Astrocyte (in vitro differentiated cells and primary cell): ENCODE measurements at regions not wholly inside any gene's neighbourhood (a gene's known extent, or its start where the extent isn't known, plus 50 kb on each side); places are given as distances from the start of the nearest gene placed in this dataset.

Experiments
- DNase-seq: peaks from one replicate; pipeline ENCODE4 v3.0.0-alpha.2; 2010; ENCODE audit warnings: low read depth
- FAIRE-seq: peaks from 2 replicates; lab custom pipeline; 2011; peaks lifted over from hg19 to GRCh38; lab: Jason Lieb, UNC
- H2AFZ ChIP-seq: 2 replicates; pipeline ENCODE4 v1.6.0; 2012; ENCODE audit warnings: low read depth, low read length, inconsistent platforms
- H3K27ac ChIP-seq: 2 replicates; pipeline ENCODE4 v1.5.1; 2011; ENCODE audit warnings: low read depth, low read length, inconsistent platforms
- H3K27me3 ChIP-seq: 2 replicates; pipeline ENCODE4 v1.6.0; 2011; ENCODE audit warnings: low read length, inconsistent platforms; ENCODE audit not compliant: insufficient read depth
- H3K36me3 ChIP-seq: 2 replicates; pipeline ENCODE4 v1.5.1; 2011; ENCODE audit warnings: low read length, inconsistent platforms; ENCODE audit not compliant: insufficient read depth
- H3K4me1 ChIP-seq: 2 replicates; pipeline ENCODE4 v1.5.1; 2011; ENCODE audit warnings: low read length, inconsistent platforms; ENCODE audit not compliant: insufficient read depth
- H3K4me2 ChIP-seq: 2 replicates; pipeline ENCODE4 v1.6.0; 2012; ENCODE audit warnings: low read length, inconsistent platforms
- H3K4me3 ChIP-seq: 2 replicates; pipeline ENCODE4 v1.5.1; 2011; ENCODE audit warnings: low read depth, mild to moderate bottlenecking, low read length, inconsistent platforms; ENCODE audit not compliant: insufficient read depth
- H3K79me2 ChIP-seq: 2 replicates; pipeline ENCODE4 v1.6.0; 2012; ENCODE audit warnings: mild to moderate bottlenecking, low read length, inconsistent platforms; ENCODE audit not compliant: insufficient read depth
- H3K9ac ChIP-seq: 2 replicates; pipeline ENCODE4 v1.6.0; 2012; ENCODE audit warnings: mild to moderate bottlenecking, low read length, inconsistent platforms
- H3K9me3 ChIP-seq: 2 replicates; pipeline ENCODE4 v1.5.1; 2012; ENCODE audit warnings: low read depth, mild to moderate bottlenecking, low read length, inconsistent platforms; ENCODE audit not compliant: insufficient read depth
- H4K20me1 ChIP-seq: 2 replicates; pipeline ENCODE4 v1.6.0; 2012; ENCODE audit warnings: low read length, inconsistent platforms; ENCODE audit not compliant: insufficient read depth
- H3K27ac Mint-ChIP-seq: one replicate; pipeline ENCODE4 v1.8.0; 2021; ENCODE audit warnings: mild to moderate bottlenecking, mixed read lengths; ENCODE audit not compliant: unreplicated experiment
- H3K27me3 Mint-ChIP-seq: one replicate; pipeline ENCODE4 v1.8.0; 2021; ENCODE audit warnings: low read depth, mixed read lengths; ENCODE audit not compliant: unreplicated experiment
- H3K36me3 Mint-ChIP-seq: one replicate; pipeline ENCODE4 v1.8.0; 2021; ENCODE audit warnings: low read depth, mixed read lengths; ENCODE audit not compliant: unreplicated experiment
- H3K4me1 Mint-ChIP-seq: one replicate; pipeline ENCODE4 v1.8.0; 2021; ENCODE audit warnings: low read depth, mixed read lengths; ENCODE audit not compliant: unreplicated experiment
- H3K4me3 Mint-ChIP-seq: one replicate; pipeline ENCODE4 v1.8.0; 2021; ENCODE audit warnings: mild to moderate bottlenecking, moderate library complexity, mixed read lengths; ENCODE audit not compliant: unreplicated experiment
- H3K9me3 Mint-ChIP-seq: one replicate; pipeline ENCODE4 v1.8.0; 2021; ENCODE audit warnings: mild to moderate bottlenecking, mixed read lengths; ENCODE audit not compliant: unreplicated experiment
- EZH2 ChIP-seq: IDR thresholded peaks from 2 replicates; pipeline ENCODE4 v1.6.1; 2012; ENCODE audit warnings: mild to moderate bottlenecking, low read length, inconsistent platforms; ENCODE audit not compliant: insufficient read depth
- TF ChIP-seq, protein P1 (sequence below): IDR thresholded peaks from 2 replicates; pipeline ENCODE4 v1.5.1; 2011; ENCODE audit warnings: low read depth, mild to moderate bottlenecking, inconsistent platforms, low read length, moderate library complexity; ENCODE audit not compliant: insufficient read depth

DNA sequence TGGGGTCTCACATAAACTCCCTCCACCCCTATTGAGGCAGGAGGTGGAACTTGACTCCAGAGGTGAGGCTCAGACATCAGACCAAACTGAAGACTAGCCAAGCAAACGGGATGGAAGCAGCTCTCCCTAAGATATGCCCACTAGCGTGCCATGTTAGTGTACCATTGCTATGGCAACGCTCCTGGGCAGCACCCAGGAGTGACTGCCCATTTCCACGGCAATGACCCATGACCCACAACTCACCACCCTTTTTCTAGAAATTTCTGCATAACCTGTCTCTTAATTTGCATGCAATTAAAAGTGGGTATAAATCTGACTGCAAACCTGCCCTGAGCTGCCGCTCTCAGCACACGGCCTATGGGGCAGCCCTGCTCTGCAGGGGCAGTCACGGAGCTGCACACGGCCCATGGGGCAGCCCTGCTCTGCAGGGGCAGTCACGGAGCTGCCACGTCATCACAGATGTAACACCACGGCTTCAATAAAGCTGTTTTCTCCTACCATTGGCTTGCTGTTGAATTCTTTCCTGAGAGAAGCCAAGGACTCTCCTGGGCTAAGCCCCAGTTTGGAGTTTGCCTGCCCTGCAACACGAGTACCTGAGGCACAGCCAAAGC, 164.3 kb downstream of the RBFOX3 start:
- Mint-ChIP-seq H3K4me1 (no peaks in the 10 kb centered on the region), H3K27me3 (peaks cover 26% of the 10 kb centered on the region), H3K36me3 (no peaks in the 10 kb centered on the region), H3K4me3 (no peak overlapping the region), H3K27ac (no peak overlapping the region), H3K9me3 (peaks cover 2% of the 10 kb centered on the region)
- no peaks in the 10 kb centered on the region for H3K27me3 ChIP-seq
- no peaks in the 10 kb centered on the region for H4K20me1 ChIP-seq
- H3K79me2 ChIP-seq: no peaks in the 10 kb centered on the region
- no peak overlapping the region for H3K27ac ChIP-seq
- no peaks in the 10 kb centered on the region for H3K36me3 ChIP-seq
- DNase-seq (no peak), FAIRE-seq (no peak)
- no peak overlapping the region for H3K4me2 ChIP-seq
- no peak overlapping the region for H3K9ac ChIP-seq
- H3K4me1 ChIP-seq: no peaks in the 10 kb centered on the region
- H2AFZ ChIP-seq: no peak overlapping the region
- TF ChIP-seq EZH2: no peak
- TF ChIP-seq, protein P1, sequence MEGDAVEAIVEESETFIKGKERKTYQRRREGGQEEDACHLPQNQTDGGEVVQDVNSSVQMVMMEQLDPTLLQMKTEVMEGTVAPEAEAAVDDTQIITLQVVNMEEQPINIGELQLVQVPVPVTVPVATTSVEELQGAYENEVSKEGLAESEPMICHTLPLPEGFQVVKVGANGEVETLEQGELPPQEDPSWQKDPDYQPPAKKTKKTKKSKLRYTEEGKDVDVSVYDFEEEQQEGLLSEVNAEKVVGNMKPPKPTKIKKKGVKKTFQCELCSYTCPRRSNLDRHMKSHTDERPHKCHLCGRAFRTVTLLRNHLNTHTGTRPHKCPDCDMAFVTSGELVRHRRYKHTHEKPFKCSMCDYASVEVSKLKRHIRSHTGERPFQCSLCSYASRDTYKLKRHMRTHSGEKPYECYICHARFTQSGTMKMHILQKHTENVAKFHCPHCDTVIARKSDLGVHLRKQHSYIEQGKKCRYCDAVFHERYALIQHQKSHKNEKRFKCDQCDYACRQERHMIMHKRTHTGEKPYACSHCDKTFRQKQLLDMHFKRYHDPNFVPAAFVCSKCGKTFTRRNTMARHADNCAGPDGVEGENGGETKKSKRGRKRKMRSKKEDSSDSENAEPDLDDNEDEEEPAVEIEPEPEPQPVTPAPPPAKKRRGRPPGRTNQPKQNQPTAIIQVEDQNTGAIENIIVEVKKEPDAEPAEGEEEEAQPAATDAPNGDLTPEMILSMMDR: no peak
- no peaks in the 10 kb centered on the region for H3K9me3 ChIP-seq
- H3K4me3 ChIP-seq: no peak overlapping the region

DNA sequence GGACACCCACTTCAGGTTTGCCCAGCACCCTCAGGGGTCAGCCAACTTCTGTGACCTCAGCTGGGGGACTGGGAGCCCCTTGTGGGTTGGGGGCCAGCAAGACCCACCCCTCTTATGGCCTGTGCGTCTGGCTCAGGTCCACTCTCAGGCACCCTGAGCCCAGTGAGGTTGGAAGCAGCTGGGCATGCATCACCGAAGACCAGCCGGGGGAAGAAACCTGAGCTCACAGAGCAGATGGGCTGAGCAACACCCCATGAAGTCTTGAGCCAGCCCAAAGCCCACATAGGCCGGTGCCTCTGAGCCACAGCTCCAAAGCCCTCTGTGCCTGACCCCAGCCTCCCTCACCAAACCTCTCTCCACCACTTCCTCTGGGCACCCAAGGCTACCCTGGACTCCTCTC, 166.7 kb downstream of the RBFOX3 start:
- TF ChIP-seq, protein P1: no peak
- no peak for TF ChIP-seq EZH2
- Histone ChIP-seq H4K20me1 (no peaks in the 10 kb centered on the region), H3K27ac (no peak overlapping the region), H3K9ac (no peak overlapping the region), H3K4me2 (no peak overlapping the region), H2AFZ (no peak overlapping the region), H3K27me3 (no peaks in the 10 kb centered on the region), H3K4me3 (no peak overlapping the region), H3K4me1 (no peaks in the 10 kb centered on the region), H3K9me3 (no peaks in the 10 kb centered on the region), H3K79me2 (no peaks in the 10 kb centered on the region), H3K36me3 (no peaks in the 10 kb centered on the region)
- Mint-ChIP-seq H3K4me1 (no peaks in the 10 kb centered on the region), H3K27me3 (peaks cover 26% of the 10 kb centered on the region), H3K36me3 (no peaks in the 10 kb centered on the region), H3K27ac (no peak overlapping the region), H3K9me3 (peaks cover under 1% of the 10 kb centered on the region), H3K4me3 (no peak overlapping the region)
- FAIRE-seq (no peak), DNase-seq (no peak)

DNA sequence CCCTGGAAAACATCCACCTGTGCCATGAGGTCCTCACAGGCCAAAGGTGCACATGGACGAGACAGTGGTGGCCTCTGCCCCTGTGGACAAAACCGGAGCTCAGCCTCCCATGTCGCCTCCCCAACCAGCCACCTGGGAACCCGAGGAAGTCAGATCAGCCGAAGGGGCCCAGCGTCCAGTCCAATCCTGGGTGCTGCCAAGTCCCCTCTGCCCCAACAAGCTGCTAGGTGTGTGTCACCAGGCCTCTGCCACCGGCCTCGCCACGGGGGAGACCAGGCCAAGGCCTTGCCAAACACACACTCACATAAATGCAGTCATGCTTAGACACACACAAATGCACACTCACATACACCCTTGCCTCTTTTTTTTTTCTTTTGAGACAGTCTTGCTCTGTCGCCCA, 167.8 kb downstream of the RBFOX3 start:
- Histone ChIP-seq H3K9ac (no peak overlapping the region), H3K9me3 (no peaks in the 10 kb centered on the region), H3K27me3 (no peaks in the 10 kb centered on the region), H2AFZ (no peak overlapping the region), H3K4me1 (no peaks in the 10 kb centered on the region), H3K79me2 (no peaks in the 10 kb centered on the region), H3K27ac (no peak overlapping the region), H3K36me3 (no peaks in the 10 kb centered on the region), H3K4me2 (no peak overlapping the region), H3K4me3 (no peak overlapping the region), H4K20me1 (no peaks in the 10 kb centered on the region)
- Mint-ChIP-seq H3K27me3 (peaks cover 34% of the 10 kb centered on the region), H3K36me3 (no peaks in the 10 kb centered on the region), H3K27ac (no peak overlapping the region), H3K4me1 (no peaks in the 10 kb centered on the region), H3K4me3 (no peak overlapping the region), H3K9me3 (no peaks in the 10 kb centered on the region)
- no peak for DNase-seq
- no peak for TF ChIP-seq EZH2
- TF ChIP-seq, protein P1: no peak
- FAIRE-seq: no peak
